ENCODE measurements at regions not wholly inside any gene's neighbourhood (a gene's known extent, or its start where the extent isn't known, plus 50 kb on each side); places are given as distances from the start of the nearest gene placed in this dataset.

DNA sequence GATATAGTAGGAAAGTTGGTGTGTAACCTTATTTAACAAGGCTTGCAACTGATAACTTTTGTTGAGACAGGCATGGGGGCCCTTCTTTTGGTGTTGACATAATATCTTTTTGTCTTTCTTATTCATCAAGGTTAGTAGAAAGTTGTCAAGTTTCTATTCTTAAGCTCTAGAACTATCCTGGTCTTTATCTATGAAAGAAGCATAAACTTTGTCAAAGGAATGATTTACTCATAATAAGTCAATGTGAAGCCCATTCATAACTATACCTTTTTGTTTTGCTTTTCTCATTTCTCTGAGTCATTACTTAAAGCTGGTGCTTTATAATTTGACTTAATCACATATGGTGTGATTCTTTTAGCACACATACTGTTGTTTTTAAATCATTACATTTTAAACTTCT is 312.4 kb downstream of the UTRN start:
- Mint-ChIP-seq H3K4me1 (ENCODE audit: low read depth) (peaks cover 32% of the 10 kb centered on the region), H3K4me3 (no peak overlapping the region), H3K27ac (no peak overlapping the region), H3K9me3 (peaks cover 7% of the 10 kb centered on the region), H3K36me3 (ENCODE audit: low read depth) (peaks cover 15% of the 10 kb centered on the region), H3K27me3 (no peaks in the 10 kb centered on the region)
- TF ChIP-seq, protein P1, sequence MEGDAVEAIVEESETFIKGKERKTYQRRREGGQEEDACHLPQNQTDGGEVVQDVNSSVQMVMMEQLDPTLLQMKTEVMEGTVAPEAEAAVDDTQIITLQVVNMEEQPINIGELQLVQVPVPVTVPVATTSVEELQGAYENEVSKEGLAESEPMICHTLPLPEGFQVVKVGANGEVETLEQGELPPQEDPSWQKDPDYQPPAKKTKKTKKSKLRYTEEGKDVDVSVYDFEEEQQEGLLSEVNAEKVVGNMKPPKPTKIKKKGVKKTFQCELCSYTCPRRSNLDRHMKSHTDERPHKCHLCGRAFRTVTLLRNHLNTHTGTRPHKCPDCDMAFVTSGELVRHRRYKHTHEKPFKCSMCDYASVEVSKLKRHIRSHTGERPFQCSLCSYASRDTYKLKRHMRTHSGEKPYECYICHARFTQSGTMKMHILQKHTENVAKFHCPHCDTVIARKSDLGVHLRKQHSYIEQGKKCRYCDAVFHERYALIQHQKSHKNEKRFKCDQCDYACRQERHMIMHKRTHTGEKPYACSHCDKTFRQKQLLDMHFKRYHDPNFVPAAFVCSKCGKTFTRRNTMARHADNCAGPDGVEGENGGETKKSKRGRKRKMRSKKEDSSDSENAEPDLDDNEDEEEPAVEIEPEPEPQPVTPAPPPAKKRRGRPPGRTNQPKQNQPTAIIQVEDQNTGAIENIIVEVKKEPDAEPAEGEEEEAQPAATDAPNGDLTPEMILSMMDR (IDR thresholded peaks at IDR 0.05), result no peak
- DNase-seq (no peak), ATAC-seq (peak; percentile 87)
- ChIA-PET POLR2A (interaction anchor here (1.3 kb wide), 1 partner anchor 9 kb away, joined by 3 read pairs; no protein-coding TSS in a partner anchor), CTCF (interaction anchor here (3.8 kb wide), 1 partner anchor 12 kb away, joined by 25 read pairs; no protein-coding TSS in a partner anchor)
- intact Hi-C loops (cut with micrococcal nuclease), result loop anchor here (5.0 kb wide), 1 partner anchor 130 kb away; no protein-coding TSS in a partner anchor

DNA sequence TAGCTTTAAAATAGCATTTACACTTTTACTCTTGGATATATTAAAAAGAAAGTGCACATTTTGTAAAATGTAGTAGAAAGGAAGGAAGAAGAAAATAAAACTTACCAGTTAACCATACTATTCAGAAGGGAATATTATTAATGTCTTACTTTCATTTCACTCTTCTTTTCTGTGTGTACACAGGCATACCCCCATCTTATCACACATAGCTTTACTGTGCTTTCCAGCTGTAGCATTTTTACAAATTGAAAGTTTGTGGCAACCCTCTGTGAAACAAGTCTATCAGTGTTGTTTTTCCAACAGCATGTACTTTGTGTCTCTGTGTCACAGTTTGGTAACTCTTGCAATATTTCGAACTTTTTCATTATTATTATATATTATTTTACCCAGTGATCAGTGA is 314.5 kb downstream of the UTRN start:
- no peak for DNase-seq
- H3K4me3 Mint-ChIP-seq, result no peak overlapping the region
- no peak for ATAC-seq
- peaks cover 7% of the 10 kb centered on the region for H3K9me3 Mint-ChIP-seq
- ChIA-PET POLR2A (interaction anchor here (0.7 kb wide), 2 partner anchors 10 to 239 kb away, joined by 3 read pairs; no protein-coding TSS in a partner anchor), CTCF (interaction anchor here (1.0 kb wide), 1 partner anchor 16 kb away, joined by 4 read pairs; no protein-coding TSS in a partner anchor)
- peaks cover 11% of the 10 kb centered on the region for H3K36me3 Mint-ChIP-seq (ENCODE audit: low read depth)
- H3K4me1 Mint-ChIP-seq (ENCODE audit: low read depth), result peaks cover 45% of the 10 kb centered on the region
- TF ChIP-seq, protein P1 (IDR thresholded peaks at IDR 0.05), result no peak
- H3K27me3 Mint-ChIP-seq, result no peaks in the 10 kb centered on the region
- H3K27ac Mint-ChIP-seq, result no peak overlapping the region
- intact Hi-C loops (cut with micrococcal nuclease), result loop anchor here (5.0 kb wide), 1 partner anchor 128 kb away; no protein-coding TSS in a partner anchor

DNA sequence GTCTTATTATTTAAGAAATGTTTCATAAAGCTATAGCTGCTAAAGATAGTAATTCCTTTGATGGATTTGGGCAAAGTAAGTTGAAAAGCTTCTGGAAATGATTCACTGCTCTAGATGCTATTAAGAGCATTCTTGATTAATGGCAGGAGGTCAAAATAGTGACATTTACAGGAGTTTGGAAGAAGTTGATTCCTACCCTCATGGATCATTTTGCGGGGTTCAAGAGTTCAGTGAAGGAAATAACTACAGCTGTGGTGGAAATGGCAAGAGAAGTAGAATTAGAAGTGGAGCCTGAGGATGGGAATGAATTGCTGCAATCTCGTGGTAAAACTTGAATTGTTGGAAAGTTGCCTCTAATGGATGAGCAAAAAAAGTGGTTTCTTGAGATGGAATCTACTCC is 316.1 kb downstream of the UTRN start:
- ChIA-PET POLR2A (interaction anchor here (1.6 kb wide), 1 partner anchor 1134 kb away, joined by 4 read pairs; no protein-coding TSS in a partner anchor), CTCF (interaction anchor here (0.9 to 1.9 kb wide), 4 partner anchors 12 to 188 kb away, joined by 3 to 9 read pairs (median 6); no protein-coding TSS in a partner anchor)
- H3K4me1 Mint-ChIP-seq (ENCODE audit: low read depth), result peaks cover 43% of the 10 kb centered on the region
- no peak overlapping the region for H3K4me3 Mint-ChIP-seq
- DNase-seq (no peak), ATAC-seq (no peak)
- H3K36me3 Mint-ChIP-seq (ENCODE audit: low read depth), result peaks cover 8% of the 10 kb centered on the region
- intact Hi-C loops (cut with micrococcal nuclease), result no loop called here
- H3K27ac Mint-ChIP-seq, result no peak overlapping the region
- TF ChIP-seq, protein P1 (IDR thresholded peaks at IDR 0.05), result no peak
- H3K27me3 Mint-ChIP-seq, result no peaks in the 10 kb centered on the region
- H3K9me3 Mint-ChIP-seq, result peaks cover 7% of the 10 kb centered on the region

DNA sequence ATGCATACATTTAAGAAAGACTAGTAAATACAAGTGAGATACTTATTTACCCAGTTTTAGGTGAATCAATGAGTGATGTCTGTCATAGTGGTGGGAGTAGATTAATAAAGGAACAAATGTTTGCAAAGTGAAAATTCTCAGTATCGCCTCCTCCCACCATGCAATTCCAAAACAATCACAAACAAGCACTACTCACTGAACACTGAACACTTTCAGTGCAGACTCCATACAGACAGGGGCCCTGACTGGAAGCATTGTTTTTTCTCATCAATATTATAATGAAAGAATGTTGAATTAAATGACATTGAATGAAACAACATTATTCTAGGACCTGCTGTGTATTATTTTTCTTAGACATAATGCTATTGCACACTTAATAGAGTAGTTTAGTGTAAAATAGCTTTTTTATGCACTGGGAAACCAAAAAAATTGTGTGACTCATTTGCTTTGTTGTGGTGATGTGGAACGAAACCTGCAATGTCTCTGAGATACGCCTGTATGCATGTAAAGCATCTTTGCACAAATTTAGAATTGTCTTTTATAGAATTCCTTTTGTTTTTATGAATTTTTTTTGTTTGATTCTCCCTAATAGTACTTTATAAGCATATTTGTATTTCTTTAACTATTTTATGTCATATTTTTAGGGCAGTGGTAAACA is 317.5 kb downstream of the UTRN start:
- H3K4me1 Mint-ChIP-seq (ENCODE audit: low read depth), result peaks cover 44% of the 10 kb centered on the region
- H3K4me3 Mint-ChIP-seq, result no peak overlapping the region
- DNase-seq (peak; percentile 44), ATAC-seq (peak; percentile 82)
- peaks cover 12% of the 10 kb centered on the region for H3K36me3 Mint-ChIP-seq (ENCODE audit: low read depth)
- H3K27me3 Mint-ChIP-seq, result no peaks in the 10 kb centered on the region
- H3K9me3 Mint-ChIP-seq, result peaks cover 8% of the 10 kb centered on the region
- TF ChIP-seq, protein P1 (IDR thresholded peaks at IDR 0.05), result no peak
- ChIA-PET POLR2A (interaction anchor here (0.6 kb wide), 1 partner anchor 243 kb away, joined by 4 read pairs; no protein-coding TSS in a partner anchor), CTCF (interaction anchor here (1.0 kb wide), 1 partner anchor 17 kb away, joined by 3 read pairs; no protein-coding TSS in a partner anchor)
- intact Hi-C loops (cut with micrococcal nuclease), result no loop called here
- no peak overlapping the region for H3K27ac Mint-ChIP-seq

DNA sequence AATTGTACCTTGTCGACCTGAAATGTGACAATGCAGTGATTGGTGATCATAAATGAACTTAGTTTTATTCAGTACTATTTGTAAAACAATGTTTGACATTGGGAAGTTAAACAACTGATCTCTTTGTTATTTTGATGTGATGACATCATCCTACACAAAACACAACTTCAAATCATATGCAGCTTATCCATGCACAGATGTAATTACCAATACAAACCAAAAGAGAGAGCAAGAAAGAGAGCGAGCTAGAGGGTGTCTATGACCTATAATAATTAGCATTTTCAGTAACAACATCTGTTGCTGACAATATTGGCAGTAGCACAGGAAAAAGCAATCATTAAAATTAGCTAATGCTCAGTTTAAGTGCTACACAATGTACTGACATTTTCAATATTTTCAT is 320.9 kb downstream of the UTRN start:
- TF ChIP-seq, protein P1 (IDR thresholded peaks at IDR 0.05), result no peak
- Mint-ChIP-seq H3K9me3 (peaks cover 8% of the 10 kb centered on the region), H3K36me3 (ENCODE audit: low read depth) (peaks cover 13% of the 10 kb centered on the region), H3K4me3 (no peak overlapping the region), H3K27ac (no peak overlapping the region), H3K4me1 (ENCODE audit: low read depth) (peaks cover 46% of the 10 kb centered on the region), H3K27me3 (no peaks in the 10 kb centered on the region)
- POLR2A ChIA-PET, result interaction anchor here (0.7 kb wide), 1 partner anchor 441 kb away, joined by 3 read pairs; no protein-coding TSS in a partner anchor
- ATAC-seq, result no peak
- no peak for DNase-seq
- intact Hi-C loops (cut with micrococcal nuclease), result no loop called here
- CTCF ChIA-PET, result no interaction called here
